ENCODE measurements at regions not wholly inside any gene's neighbourhood (a gene's known extent, or its start where the extent isn't known, plus 50 kb on each side); places are given as distances from the start of the nearest gene placed in this dataset.

- Mint-ChIP-seq H3K27me3 (peaks cover 15% of the 10 kb centered on the region), H3K9me3 (no peaks in the 10 kb centered on the region), H3K4me3 (no peak overlapping the region), H3K36me3 (no peaks in the 10 kb centered on the region), H3K27ac (no peak overlapping the region), H3K4me1 (ENCODE audit: unreplicated experiment) (peaks cover 9% of the 10 kb centered on the region)
- TF ChIP-seq CTCF (conservative IDR thresholded peaks at IDR 0.05) = no peak
- no peak for DNase-seq (ENCODE audit: extremely low spot score, unreplicated experiment)
Observed at GRCh38 chr15:38867556-38867955, 302.9 kb upstream of the RASGRP1 start.

DNA sequence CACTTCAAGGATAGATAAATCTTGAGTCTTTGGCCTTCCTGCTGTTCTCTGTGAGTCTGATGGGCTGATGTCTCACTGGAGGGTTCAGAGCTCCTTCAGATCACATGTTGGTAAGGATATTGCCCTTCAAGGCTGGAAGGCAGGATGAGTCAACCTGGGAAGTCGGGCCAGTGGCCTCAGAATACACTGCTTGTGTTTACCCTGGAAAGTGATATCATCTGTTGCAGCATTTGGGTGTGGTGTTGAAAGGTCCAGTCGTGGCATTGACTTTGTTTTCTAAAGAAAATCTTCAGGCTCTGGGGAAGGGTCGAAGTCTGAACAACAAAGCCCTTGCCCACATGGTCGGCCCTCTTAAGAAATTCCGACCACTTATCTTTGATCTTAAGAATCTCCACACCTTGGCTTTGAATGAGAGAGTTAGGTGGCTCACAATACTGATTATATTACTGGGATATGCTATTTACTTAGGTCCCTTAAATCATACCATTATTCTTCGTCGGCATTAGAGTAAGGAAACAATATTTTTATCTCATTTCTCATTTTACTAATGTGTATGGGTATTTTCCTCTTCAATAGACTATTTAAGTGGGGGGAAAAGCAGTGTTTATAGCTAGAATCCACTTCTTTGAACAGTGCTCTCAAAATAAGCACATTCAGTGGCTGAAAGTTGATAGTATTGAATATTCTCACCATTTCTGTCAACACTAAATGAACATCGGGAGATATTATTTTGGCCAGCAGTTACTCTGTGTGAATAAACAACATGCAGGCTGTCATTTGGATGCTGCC, 303.9 kb upstream of the RASGRP1 start:
- TF ChIP-seq CTCF (conservative IDR thresholded peaks at IDR 0.05) = no peak
- no peaks in the 10 kb centered on the region for H3K9me3 Mint-ChIP-seq
- no peak for DNase-seq (ENCODE audit: extremely low spot score, unreplicated experiment)
- H3K27ac Mint-ChIP-seq = peak overlapping the region; percentile 48
- H3K36me3 Mint-ChIP-seq = no peaks in the 10 kb centered on the region
- peaks cover 15% of the 10 kb centered on the region for H3K27me3 Mint-ChIP-seq
- H3K4me1 Mint-ChIP-seq (ENCODE audit: unreplicated experiment) = peaks cover 16% of the 10 kb centered on the region
- H3K4me3 Mint-ChIP-seq = no peak overlapping the region

DNA sequence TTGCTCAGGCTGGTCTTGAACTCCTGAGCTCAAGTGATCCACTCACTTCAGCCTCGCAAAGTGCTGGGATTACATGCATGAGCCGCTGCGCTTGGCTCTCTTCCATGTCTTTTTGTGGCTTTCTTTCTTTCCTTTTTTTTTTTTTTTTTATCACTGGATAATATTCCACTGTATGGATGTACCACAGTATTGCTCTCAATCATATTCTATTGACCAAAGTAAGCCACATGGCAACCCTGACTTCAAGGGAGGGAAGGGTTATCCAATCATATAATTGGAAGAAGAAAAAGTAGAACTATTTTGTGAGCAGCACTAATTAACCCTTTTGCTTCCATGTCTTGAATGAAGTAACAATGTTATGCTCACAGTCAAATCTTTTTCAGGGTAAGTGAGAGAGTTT, 307.0 kb upstream of the RASGRP1 start:
- Mint-ChIP-seq H3K36me3 (no peaks in the 10 kb centered on the region), H3K27ac (no peak overlapping the region), H3K9me3 (no peaks in the 10 kb centered on the region), H3K4me1 (ENCODE audit: unreplicated experiment) (peaks cover 14% of the 10 kb centered on the region), H3K4me3 (no peak overlapping the region), H3K27me3 (peaks cover 3% of the 10 kb centered on the region)
- TF ChIP-seq CTCF (conservative IDR thresholded peaks at IDR 0.05) = no peak
- no peak for DNase-seq (ENCODE audit: extremely low spot score, unreplicated experiment)

DNA sequence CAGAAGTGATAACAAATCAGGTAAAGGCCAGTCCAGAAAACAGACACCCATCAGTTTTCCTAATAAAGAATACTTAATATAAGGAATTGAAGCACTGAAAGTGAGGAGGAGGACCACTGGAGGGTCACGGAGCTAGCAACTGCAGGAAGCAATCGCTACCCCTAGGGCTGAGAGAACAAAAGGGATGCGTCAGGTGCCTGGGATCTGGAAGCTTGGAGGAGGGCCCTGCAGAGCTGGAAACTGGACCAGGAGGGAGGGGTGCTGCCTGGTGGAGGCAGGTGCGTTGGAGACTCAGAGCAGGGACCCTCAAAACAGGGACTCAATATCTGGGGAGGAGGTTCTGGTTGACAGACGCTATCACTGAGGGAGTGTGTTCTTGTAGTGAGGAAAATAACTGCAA, 308.1 kb upstream of the RASGRP1 start:
- Mint-ChIP-seq H3K4me3 (no peak overlapping the region), H3K36me3 (no peaks in the 10 kb centered on the region)

GRCh38 chr15:38873158-38873557, 308.5 kb upstream of the RASGRP1 start:
- Mint-ChIP-seq H3K4me3 (no peak overlapping the region), H3K4me1 (ENCODE audit: unreplicated experiment) (peaks cover 27% of the 10 kb centered on the region), H3K27ac (no peak overlapping the region), H3K36me3 (no peaks in the 10 kb centered on the region), H3K9me3 (no peaks in the 10 kb centered on the region), H3K27me3 (no peaks in the 10 kb centered on the region)
- TF ChIP-seq CTCF (conservative IDR thresholded peaks at IDR 0.05) = peak; percentile 8
- no peak for DNase-seq (ENCODE audit: extremely low spot score, unreplicated experiment)

More for the DNA sequence above, 308.1 kb upstream of the RASGRP1 start:
- no peak overlapping the region for H3K27ac Mint-ChIP-seq
- no peaks in the 10 kb centered on the region for H3K9me3 Mint-ChIP-seq
- DNase-seq (ENCODE audit: extremely low spot score, unreplicated experiment) = no peak
- H3K4me1 Mint-ChIP-seq (ENCODE audit: unreplicated experiment) = peaks cover 23% of the 10 kb centered on the region
- peak; percentile 15 for TF ChIP-seq CTCF (conservative IDR thresholded peaks at IDR 0.05)
- no peaks in the 10 kb centered on the region for H3K27me3 Mint-ChIP-seq
